Activated CD4-positive, alpha-beta memory T cell treated with anti-CD3 and anti-CD28 coated beads, Interleukin-2, amount 10 ng/mL, durations not matched to agents 7 days and 5 days (primary cell): ENCODE measurements at regions not wholly inside any gene's neighbourhood (a gene's known extent, or its start where the extent isn't known, plus 50 kb on each side); places are given as distances from the start of the nearest gene placed in this dataset.

ENCODE experiments used
- CTCF ChIA-PET: fragments of 350-600 bp; sonication (Branson Sonifier 250); formaldehyde crosslinking; loops from one replicate; lab custom pipeline; 2021; ENCODE audit warnings: antibody characterized with exemption, inconsistent platforms; lab: Charles Lee
- POLR2A ChIA-PET: fragments of 350-600 bp; sonication (Branson Sonifier 250); formaldehyde crosslinking; loops from one replicate; lab custom pipeline; 2021; ENCODE audit warnings: antibody characterized with exemption; lab: Charles Lee
- DNase-seq: peaks from one replicate; pipeline ENCODE4 v3.0.0-alpha.2; 2020
- H3K27ac Mint-ChIP-seq: one replicate; pipeline ENCODE4 v1.8.0; 2021; ENCODE audit warnings: mild to moderate bottlenecking, mixed read lengths
- H3K27me3 Mint-ChIP-seq: one replicate; pipeline ENCODE4 v1.8.0; 2021; ENCODE audit warnings: mixed read lengths
- H3K36me3 Mint-ChIP-seq: one replicate; pipeline ENCODE4 v1.8.0; 2021; ENCODE audit warnings: low read depth, mixed read lengths
- H3K4me1 Mint-ChIP-seq: one replicate; pipeline ENCODE4 v1.8.0; 2021; ENCODE audit warnings: mixed read lengths
- H3K4me3 Mint-ChIP-seq: one replicate; pipeline ENCODE4 v1.8.0; 2021; ENCODE audit warnings: mild to moderate bottlenecking, mixed read lengths
- H3K9me3 Mint-ChIP-seq: one replicate; pipeline ENCODE4 v1.8.0; 2021; ENCODE audit warnings: mixed read lengths

GRCh38 chr18:11339188-11339775, 189.9 kb upstream of the PIEZO2 start:
- H3K4me1 Mint-ChIP-seq = no peaks in the 10 kb centered on the region
- H3K9me3 Mint-ChIP-seq = peaks cover 5% of the 10 kb centered on the region
- no peak overlapping the region for H3K4me3 Mint-ChIP-seq
- no peaks in the 10 kb centered on the region for H3K36me3 Mint-ChIP-seq
- no peak overlapping the region for H3K27ac Mint-ChIP-seq
- ChIA-PET CTCF (no interaction called here), POLR2A (no interaction called here)
- peaks cover 1% of the 10 kb centered on the region for H3K27me3 Mint-ChIP-seq
- no peak for DNase-seq

GRCh38 chr18:11336241-11336640, 186.9 kb upstream of the PIEZO2 start:
- H3K9me3 Mint-ChIP-seq = no peaks in the 10 kb centered on the region
- no peak overlapping the region for H3K4me3 Mint-ChIP-seq
- no peaks in the 10 kb centered on the region for H3K36me3 Mint-ChIP-seq
- CTCF ChIA-PET = no interaction called here
- H3K4me1 Mint-ChIP-seq = no peaks in the 10 kb centered on the region
- H3K27ac Mint-ChIP-seq = no peak overlapping the region
- DNase-seq = no peak
- POLR2A ChIA-PET = no interaction called here
- peaks cover 1% of the 10 kb centered on the region for H3K27me3 Mint-ChIP-seq

- Mint-ChIP-seq H3K36me3 (no peaks in the 10 kb centered on the region), H3K27ac (no peak overlapping the region), H3K9me3 (no peaks in the 10 kb centered on the region)
These were observed 178.1 kb upstream of the PIEZO2 start for GRCh38 chr18:11327391-11328009.

GRCh38 chr18:11324956-11325882, 175.8 kb upstream of the PIEZO2 start:
- peaks cover 1% of the 10 kb centered on the region for H3K27me3 Mint-ChIP-seq
- H3K9me3 Mint-ChIP-seq = no peaks in the 10 kb centered on the region
- DNase-seq = no peak
- ChIA-PET POLR2A (no interaction called here), CTCF (no interaction called here)
- H3K4me3 Mint-ChIP-seq = no peak overlapping the region
- H3K36me3 Mint-ChIP-seq = no peaks in the 10 kb centered on the region
- H3K4me1 Mint-ChIP-seq = peaks cover 7% of the 10 kb centered on the region
- no peak overlapping the region for H3K27ac Mint-ChIP-seq

More at GRCh38 chr18:11327391-11328009, 178.1 kb upstream of the PIEZO2 start:
- CTCF ChIA-PET = no interaction called here
- no peak for DNase-seq
- Mint-ChIP-seq H3K4me3 (no peak overlapping the region), H3K4me1 (peaks cover 7% of the 10 kb centered on the region), H3K27me3 (peaks cover 1% of the 10 kb centered on the region)
- POLR2A ChIA-PET = no interaction called here

- ChIA-PET CTCF (no interaction called here), POLR2A (no interaction called here)
- H3K27ac Mint-ChIP-seq = no peak overlapping the region
- peaks cover 1% of the 10 kb centered on the region for H3K27me3 Mint-ChIP-seq
- H3K4me1 Mint-ChIP-seq = peaks cover 7% of the 10 kb centered on the region
- DNase-seq = no peak
- no peaks in the 10 kb centered on the region for H3K36me3 Mint-ChIP-seq
- no peaks in the 10 kb centered on the region for H3K9me3 Mint-ChIP-seq
- no peak overlapping the region for H3K4me3 Mint-ChIP-seq
These were observed 175.1 kb upstream of the PIEZO2 start for GRCh38 chr18:11324510-11324909.

GRCh38 chr18:11323359-11323819, 174.0 kb upstream of the PIEZO2 start:
- Mint-ChIP-seq H3K4me3 (no peak overlapping the region), H3K36me3 (no peaks in the 10 kb centered on the region), H3K27me3 (peaks cover 1% of the 10 kb centered on the region), H3K9me3 (no peaks in the 10 kb centered on the region), H3K4me1 (peaks cover 7% of the 10 kb centered on the region), H3K27ac (no peak overlapping the region)
- POLR2A ChIA-PET = no interaction called here
- CTCF ChIA-PET = no interaction called here
- no peak for DNase-seq

- H3K36me3 Mint-ChIP-seq = no peaks in the 10 kb centered on the region
- no peaks in the 10 kb centered on the region for H3K9me3 Mint-ChIP-seq
- CTCF ChIA-PET = no interaction called here
- peaks cover 7% of the 10 kb centered on the region for H3K4me1 Mint-ChIP-seq
- POLR2A ChIA-PET = no interaction called here
- H3K27ac Mint-ChIP-seq = no peak overlapping the region
- no peak overlapping the region for H3K4me3 Mint-ChIP-seq
- no peak for DNase-seq
- H3K27me3 Mint-ChIP-seq = peaks cover 1% of the 10 kb centered on the region
These were observed 173.3 kb upstream of the PIEZO2 start for GRCh38 chr18:11322716-11323115.

GRCh38 chr18:11322006-11322405, 172.6 kb upstream of the PIEZO2 start:
- Mint-ChIP-seq H3K36me3 (no peaks in the 10 kb centered on the region), H3K4me1 (peaks cover 7% of the 10 kb centered on the region), H3K4me3 (no peak overlapping the region), H3K27me3 (peaks cover 1% of the 10 kb centered on the region), H3K9me3 (no peaks in the 10 kb centered on the region), H3K27ac (no peak overlapping the region)
- CTCF ChIA-PET = no interaction called here
- DNase-seq = no peak
- POLR2A ChIA-PET = no interaction called here

- CTCF ChIA-PET = interaction anchor here (0.7 kb wide), 1 partner anchor 68 kb away, joined by 3 read pairs; no protein-coding TSS in a partner anchor
- Mint-ChIP-seq H3K27ac (no peak overlapping the region), H3K27me3 (no peaks in the 10 kb centered on the region), H3K9me3 (no peaks in the 10 kb centered on the region), H3K4me3 (no peak overlapping the region), H3K4me1 (peaks cover 7% of the 10 kb centered on the region), H3K36me3 (no peaks in the 10 kb centered on the region)
- DNase-seq = no peak
- POLR2A ChIA-PET = no interaction called here
These were observed 171.6 kb upstream of the PIEZO2 start for GRCh38 chr18:11320986-11321385.

GRCh38 chr18:11316546-11316945, 167.2 kb upstream of the PIEZO2 start:
- ChIA-PET POLR2A (no interaction called here), CTCF (no interaction called here)
- Mint-ChIP-seq H3K27ac (no peak overlapping the region), H3K27me3 (peaks cover 2% of the 10 kb centered on the region), H3K4me3 (no peak overlapping the region), H3K9me3 (no peaks in the 10 kb centered on the region), H3K36me3 (no peaks in the 10 kb centered on the region), H3K4me1 (no peaks in the 10 kb centered on the region)
- DNase-seq = no peak

- POLR2A ChIA-PET = no interaction called here
- Mint-ChIP-seq H3K4me3 (no peak overlapping the region), H3K9me3 (no peaks in the 10 kb centered on the region), H3K4me1 (peaks cover 3% of the 10 kb centered on the region), H3K27me3 (peaks cover 2% of the 10 kb centered on the region), H3K36me3 (no peaks in the 10 kb centered on the region), H3K27ac (no peak overlapping the region)
- CTCF ChIA-PET = interaction anchor here (1.2 to 1.7 kb wide), 4 partner anchors 13 to 243 kb away, joined by 3 to 9 read pairs (median 4); no protein-coding TSS in a partner anchor
- DNase-seq = peak; percentile 20
These were observed 161.2 kb upstream of the PIEZO2 start for GRCh38 chr18:11310476-11311086.

- no peak for DNase-seq
- Mint-ChIP-seq H3K27ac (no peak overlapping the region), H3K4me3 (no peak overlapping the region), H3K36me3 (no peaks in the 10 kb centered on the region), H3K4me1 (peaks cover 3% of the 10 kb centered on the region), H3K27me3 (peaks cover 2% of the 10 kb centered on the region), H3K9me3 (peaks cover 2% of the 10 kb centered on the region)
- POLR2A ChIA-PET = no interaction called here
- CTCF ChIA-PET = no interaction called here
These were observed 159.8 kb upstream of the PIEZO2 start for GRCh38 chr18:11309172-11309571.

- Mint-ChIP-seq H3K27ac (no peak overlapping the region), H3K9me3 (peaks cover 2% of the 10 kb centered on the region), H3K27me3 (peaks cover 2% of the 10 kb centered on the region), H3K4me3 (no peak overlapping the region), H3K4me1 (peaks cover 3% of the 10 kb centered on the region), H3K36me3 (no peaks in the 10 kb centered on the region)
- no peak for DNase-seq
- POLR2A ChIA-PET = no interaction called here
- CTCF ChIA-PET = no interaction called here
These were observed 159.1 kb upstream of the PIEZO2 start for GRCh38 chr18:11308499-11308898.
